LNCAP (cell line): ENCODE measurements at regions not wholly inside any gene's neighbourhood (a gene's known extent, or its start where the extent isn't known, plus 50 kb on each side); places are given as distances from the start of the nearest gene placed in this dataset.

ENCODE experiments used
- CTCF ChIP-seq: fragments of 450-650 bp; IDR thresholded peaks from 2 replicates; pipeline ENCODE4 v1.5.1; 2017; ENCODE audit warnings: mild to moderate bottlenecking

- TF ChIP-seq CTCF: no peak
Measured at GRCh38 chr2:107267086-107267485, 381.1 kb upstream of the ST6GAL2 start.

GRCh38 chr2:107276034-107276433, 390.1 kb upstream of the ST6GAL2 start:
- TF ChIP-seq CTCF: no peak

- TF ChIP-seq CTCF: no peak
Measured at GRCh38 chr2:107278672-107279071, 392.7 kb upstream of the ST6GAL2 start.

- no peak for TF ChIP-seq CTCF
Measured at GRCh38 chr2:107281637-107282036, 395.7 kb upstream of the ST6GAL2 start.

GRCh38 chr2:107282135-107282534, 396.2 kb upstream of the ST6GAL2 start:
- TF ChIP-seq CTCF: no peak

- TF ChIP-seq CTCF: no peak
Measured at GRCh38 chr2:107285621-107286299, 399.8 kb upstream of the ST6GAL2 start.

- TF ChIP-seq CTCF: no peak
Measured at GRCh38 chr2:107290041-107290440, 404.1 kb upstream of the ST6GAL2 start.

- TF ChIP-seq CTCF: no peak
Measured at GRCh38 chr2:107303964-107304363, 418.0 kb upstream of the ST6GAL2 start.
